HUDEP-2 (cell line): ENCODE measurements at regions not wholly inside any gene's neighbourhood (a gene's known extent, or its start where the extent isn't known, plus 50 kb on each side); places are given as distances from the start of the nearest gene placed in this dataset.
"Not testable (repeated sequence)": the region's sequence is repeated elsewhere in the genome, so short reads cannot be mapped to it uniquely, and the experiment has no call there.

Source experiments
- DNase-seq, 76 experiments: peaks; one replicate each; lab custom pipeline; 2025; ENCODE audit not compliant: unreplicated experiment in 76 of 76; lab: John Stamatoyannopoulos, UW

DNA sequence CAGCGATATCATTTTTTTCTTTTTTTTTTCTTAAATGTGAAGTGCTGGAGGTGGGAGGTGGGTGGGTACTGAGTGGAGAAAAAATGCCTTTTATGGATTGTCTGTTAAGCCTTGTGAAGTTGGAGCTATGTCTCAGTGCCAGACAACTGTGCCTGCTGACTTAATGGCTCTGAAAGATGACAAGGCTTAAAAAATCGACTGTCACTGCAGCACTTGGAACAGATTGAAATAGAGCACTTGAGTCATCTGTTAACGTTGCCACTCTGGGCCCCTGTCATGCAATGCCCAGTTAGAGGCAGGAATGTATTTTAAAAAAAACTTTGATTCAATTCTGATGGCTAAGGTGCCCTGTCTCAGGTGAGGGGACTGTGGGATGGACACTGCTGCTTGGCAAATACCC, 108.2 kb upstream of the HS3ST2 start:
- DNase-seq = no peak

DNA sequence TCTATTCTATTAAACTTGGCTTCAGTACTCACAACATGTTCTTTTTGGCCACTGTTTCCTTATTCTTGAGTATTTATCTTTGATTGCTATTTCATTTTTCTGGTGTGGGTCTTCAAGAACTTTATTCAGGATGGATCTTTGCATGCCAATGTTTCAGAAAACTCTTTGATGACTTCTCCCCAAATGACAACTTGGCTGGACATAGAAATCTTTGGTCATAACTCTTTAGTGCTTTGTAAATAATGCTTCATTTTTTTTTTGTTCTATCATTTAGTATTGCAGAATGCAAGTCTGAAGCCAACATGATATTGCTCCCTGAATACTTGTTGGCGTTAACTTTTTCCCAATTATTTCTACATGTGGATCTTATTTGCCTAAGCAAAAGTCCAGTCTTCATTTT, 103.6 kb upstream of the HS3ST2 start:
- no peak for DNase-seq

DNA sequence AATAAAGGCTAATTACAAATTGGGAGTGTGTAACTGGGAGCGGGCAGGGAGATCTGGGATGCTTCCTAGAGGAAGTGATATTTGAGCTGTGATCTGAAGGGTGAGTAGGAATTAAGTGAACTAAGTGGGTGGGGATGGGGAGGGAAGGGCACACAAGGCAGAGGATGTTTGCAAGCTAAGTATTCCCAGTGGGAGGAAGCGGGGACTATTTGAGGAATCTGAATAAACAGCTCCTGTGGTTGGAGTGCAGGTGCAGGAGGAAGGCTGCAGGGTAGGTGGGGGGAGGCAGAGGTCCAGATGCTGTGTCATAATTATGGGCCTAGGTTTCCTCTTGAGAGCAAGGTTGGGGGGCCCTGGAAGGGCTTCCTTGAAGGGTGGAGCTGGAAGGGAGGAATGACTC, 102.1 kb upstream of the HS3ST2 start:
- no peak for DNase-seq

DNA sequence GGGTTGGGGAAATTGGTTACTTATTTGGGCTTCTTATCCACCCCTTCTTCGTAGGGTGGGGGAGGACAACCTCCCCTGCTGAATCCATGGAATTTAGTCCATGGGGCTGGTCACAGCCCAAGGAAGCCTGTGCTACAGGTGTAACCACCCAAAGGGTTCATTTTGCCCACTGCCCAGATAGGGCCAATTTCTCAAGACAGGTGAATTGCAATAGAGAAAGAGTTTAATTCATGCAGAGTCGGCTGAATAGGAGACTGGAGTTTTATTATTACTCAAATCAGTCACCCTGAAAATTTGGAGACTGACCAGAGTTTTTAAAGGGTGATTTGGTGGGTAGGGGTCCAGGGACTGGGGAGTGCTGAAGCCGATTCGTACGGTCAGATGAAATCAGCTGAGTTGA, 101.5 kb upstream of the HS3ST2 start:
- DNase-seq = no peak

DNA sequence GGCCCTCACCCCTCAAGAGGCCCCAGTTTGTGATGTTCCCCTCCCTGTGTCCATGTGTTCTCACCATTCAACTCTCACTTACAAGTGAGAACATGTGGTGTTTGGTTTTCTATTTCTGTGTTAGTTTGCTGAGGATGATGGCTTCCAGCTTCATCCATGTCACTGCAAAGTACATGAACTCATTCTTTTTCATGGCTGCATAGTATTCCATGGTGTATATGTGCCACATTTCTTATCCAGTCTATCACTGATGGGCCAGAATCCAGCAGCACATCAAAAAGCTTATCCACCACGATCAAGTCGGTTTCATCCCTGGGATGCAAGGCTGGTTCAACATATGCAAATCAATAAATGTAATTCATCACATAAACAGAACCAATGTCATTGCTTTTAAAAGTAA, 95.4 kb upstream of the HS3ST2 start:
- DNase-seq = not testable (repeated sequence)

DNA sequence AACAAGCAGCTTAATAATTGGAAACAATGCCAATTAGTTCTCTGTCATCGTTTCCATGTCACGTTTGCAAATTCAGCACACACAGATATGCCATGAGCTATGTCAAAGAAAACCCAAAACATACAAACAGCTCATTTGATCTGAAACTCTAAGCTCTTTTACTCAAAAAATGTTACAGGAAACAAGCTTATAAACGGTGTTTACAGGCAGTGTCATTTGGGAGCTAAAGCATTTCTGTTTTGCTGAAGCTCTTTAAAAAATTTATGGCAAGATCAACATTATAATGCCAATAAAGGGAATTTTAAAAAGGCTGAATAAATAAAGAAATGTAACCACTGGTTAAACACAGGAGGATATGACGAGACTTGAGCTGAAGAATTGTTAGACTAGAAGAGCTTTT, 94.0 kb upstream of the HS3ST2 start:
- no peak for DNase-seq

DNA sequence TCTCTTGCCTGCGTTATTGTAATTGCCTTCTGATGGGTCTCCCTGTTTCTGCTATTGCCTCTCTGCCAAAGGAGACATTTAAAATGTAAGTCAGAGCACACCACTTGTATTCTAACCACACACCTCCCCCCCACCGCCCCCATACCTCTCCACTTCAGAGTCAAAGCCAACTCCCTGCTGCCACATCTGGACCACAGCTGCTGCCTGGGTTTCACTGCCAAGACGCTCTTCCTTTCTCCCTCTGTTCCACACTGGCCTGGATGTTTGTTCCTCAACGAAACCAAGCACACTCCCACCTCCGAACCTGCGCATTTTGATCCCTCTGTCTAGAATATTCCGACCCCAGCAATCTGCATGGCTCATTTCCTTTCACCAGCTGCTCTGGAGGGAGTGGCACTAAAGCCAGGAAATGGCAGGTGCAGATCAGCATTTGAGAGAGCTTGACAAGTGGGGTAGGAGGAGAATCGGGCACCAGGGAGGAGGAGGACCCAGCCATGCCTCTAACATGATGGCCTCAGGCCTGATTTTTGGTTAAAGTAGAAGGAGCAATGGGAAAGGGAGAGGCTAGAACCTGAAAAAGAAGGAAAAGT, 92.4 kb upstream of the HS3ST2 start:
- no peak for DNase-seq

DNA sequence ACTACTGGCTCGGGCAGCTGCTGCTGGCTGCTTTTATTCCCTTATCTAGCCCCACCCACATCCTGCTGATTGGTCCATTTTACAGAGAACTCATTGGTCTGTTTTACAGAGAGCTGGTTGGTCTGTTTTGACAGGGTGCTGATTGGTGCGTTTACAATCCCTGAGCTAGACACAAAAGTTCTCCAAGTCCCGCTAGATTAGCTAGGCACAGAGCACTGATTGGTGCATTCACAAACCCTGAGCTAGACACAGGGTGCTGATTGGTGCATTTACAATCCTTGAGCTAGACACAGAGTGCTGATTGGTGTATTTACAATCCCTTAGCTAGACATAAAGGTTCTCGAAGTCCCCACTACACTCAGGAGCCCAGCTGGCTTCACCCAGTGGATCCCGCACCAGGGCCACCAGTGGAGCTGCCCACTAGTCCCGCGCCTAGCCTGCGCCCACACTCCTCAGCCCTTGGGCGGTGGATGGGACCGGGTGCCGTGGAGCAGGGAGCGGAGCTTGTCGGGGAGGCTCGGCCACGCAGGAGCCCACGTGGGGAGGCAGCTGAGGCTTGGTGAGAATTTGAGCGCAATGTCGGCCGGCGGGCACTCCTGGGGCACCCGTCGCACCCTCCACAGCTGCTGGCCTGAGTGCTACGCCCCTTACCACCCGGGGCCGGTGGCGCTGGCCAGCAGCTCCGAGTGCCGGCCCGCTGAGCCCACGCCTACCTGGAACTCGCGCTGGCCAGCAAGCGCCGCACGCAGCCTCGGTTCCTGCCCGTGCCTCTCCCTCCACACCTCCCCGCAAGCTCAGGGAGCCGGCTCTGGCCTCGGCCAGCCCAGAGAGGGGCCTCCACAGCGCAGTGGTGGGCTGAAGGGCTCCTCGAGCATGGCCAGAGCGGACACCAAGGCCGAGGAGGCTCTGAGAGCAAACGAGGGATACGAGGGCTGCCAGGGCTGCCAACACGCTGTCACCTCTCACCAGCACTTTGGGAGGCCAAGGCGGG, 91.1 kb upstream of the HS3ST2 start:
- DNase-seq = not testable (repeated sequence)

DNA sequence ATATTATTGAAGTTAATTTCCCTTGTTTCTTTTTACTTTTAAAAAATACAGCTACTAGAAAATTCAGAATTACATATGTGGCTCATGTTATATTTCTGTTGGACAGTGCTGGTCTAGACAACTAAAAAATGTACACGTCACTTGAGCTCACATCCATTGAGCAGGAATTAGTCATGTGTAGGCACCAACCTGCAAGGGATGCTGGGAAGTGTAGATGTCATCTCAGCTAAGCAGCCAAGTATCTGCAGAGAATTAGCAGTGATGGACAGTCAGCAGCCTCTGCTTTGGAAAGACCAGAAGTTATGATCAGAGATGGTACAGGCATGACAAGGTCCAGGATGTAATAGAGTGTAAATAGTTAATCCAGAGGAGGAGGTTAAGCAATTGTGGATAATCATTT, 87.1 kb upstream of the HS3ST2 start:
- DNase-seq = no peak

DNA sequence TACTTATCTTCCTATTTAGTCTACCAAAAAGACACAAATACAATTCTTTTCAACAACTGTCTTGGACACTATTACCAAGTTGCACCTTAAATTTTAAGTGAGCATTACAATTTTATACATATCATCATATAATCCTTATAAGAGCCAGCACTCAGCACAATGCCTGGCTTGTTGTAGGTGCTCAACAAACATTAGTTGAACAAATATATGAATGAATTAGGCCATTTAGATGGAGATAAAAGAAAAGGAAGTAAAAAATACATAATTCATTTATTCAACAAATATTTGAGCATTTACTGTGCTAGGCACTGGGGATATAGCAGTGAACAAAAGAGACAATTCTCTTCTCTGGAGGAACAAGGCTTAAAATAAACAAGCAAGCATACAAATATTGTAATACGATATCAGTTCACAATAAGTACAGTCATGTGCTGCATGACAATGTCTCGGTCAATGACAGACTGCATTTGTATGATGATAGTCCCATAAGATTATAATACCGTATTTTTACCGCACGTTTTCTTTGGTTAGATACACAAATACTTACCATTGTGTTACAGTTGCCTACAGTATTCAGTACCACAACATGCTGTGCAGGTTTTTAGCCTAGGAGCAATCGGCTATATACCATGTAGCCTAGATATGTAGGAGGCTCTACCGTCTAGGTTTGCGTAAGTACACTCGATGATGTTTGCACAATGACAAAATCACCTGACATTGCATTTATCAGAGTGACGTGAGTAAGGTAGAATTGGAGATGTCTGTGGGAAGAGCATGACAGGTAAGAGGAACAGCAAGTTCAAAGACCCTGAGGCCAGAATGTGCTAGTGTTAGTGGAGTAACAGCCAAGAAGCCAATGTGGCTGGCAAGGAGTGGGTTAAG, 86.4 kb upstream of the HS3ST2 start:
- no peak for DNase-seq

DNA sequence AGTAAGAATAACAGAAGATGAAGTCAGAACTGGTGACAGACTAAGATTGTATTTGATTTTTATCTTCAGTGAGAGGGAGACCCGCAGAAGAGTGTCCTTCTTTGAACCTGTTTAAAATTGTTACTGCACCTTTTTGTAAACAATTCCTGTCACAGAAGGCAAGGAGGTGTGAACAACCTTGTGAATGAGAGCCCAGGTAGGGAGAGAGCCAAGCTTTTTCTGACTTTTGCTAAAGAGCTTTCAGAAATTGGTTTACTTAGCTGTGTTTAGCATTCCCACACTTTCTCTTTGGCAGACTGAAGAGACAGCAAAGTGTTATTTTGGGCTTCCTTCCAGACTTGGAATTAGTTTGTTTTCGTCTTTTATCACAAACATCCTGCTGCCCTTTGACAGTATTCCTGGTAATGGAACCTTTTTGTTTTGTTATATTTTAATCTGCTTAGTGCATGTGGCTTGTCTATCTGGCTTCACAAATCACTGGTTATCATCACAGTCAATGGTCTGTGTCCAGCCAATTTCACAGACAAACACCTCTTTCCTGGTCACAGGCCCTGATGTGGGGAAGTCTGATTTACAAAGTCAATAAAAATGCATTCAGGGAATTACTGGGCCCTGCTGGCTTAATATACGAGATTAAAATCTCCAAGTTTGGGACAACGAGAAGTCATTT, 85.7 kb upstream of the HS3ST2 start:
- DNase-seq = no peak

DNA sequence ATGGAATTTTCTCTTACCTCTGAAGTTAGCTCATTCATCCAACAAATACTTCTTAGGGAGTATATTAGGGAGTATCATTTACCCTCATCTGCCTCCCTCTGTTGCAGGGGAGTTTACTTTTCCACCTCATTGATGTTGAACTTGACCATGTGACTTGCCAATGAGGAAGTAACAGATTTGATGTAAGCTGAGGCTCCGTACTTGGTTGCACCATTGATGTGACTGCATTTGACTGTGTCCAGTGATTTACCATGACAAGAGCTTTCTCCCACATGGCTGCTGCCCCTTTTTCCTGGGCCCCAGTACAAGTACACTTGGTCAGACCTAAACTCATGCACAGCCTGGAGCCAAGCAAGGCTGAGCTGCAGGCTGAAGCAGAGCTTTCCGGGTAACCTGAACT, 81.6 kb upstream of the HS3ST2 start:
- no peak for DNase-seq

DNA sequence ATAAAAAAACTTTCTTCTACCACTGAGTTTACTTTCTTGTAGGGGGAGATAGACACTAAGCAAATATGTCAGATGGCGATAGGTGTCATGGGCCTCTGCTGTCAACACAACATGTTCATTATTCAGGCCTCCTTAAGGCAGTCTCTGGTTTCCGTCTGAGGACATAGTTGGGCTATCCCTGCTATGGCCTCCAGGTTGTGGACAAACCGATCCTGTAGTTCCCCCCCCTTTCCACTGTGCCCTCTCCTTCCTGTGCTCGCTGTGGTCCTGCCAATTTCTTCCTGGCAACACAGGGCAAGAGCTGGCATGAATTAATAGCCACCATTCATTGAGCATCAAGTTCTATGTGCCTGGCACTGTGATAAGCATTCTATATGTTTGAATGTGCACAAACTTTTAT, 81.0 kb upstream of the HS3ST2 start:
- DNase-seq = no peak

DNA sequence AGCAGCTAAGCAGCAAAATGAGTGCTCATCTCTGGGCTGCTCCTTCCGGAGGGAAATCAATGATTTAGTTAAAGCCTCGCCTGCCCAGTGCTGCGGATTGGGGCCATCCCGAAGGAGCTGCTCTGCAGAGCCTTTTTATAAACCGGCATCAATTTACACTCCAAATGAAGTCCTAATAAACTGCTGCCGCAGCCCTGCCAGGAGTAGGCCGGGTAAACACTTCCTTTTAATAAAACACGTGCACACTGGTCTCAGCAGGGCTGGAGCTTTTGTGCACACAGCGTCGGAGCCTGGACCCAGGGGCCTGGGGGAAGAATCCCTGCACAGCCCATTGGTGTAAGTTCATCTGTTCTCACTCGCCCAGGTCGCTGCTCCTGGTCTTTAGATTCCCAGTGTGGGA, 79.6 kb upstream of the HS3ST2 start:
- no peak for DNase-seq

DNA sequence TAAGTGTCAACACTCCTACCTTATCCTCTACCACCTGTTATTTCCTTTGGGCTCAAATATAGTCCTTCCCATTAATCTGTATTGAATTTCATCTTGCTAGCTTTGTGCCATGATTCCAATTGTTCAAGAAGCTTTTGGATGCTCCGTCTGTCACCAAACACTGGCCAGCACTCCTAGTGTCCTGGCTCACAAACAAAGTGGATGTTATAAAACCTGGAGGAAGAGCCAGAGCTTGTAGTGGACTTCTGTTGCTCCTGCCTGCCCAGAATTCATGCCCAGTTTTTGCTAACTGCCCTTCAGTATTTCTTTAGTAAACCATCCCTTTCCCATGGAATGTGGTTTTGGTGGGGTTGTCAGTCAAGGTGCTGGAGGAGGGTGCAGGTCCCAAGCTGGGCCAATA, 77.2 kb upstream of the HS3ST2 start:
- no peak for DNase-seq

DNA sequence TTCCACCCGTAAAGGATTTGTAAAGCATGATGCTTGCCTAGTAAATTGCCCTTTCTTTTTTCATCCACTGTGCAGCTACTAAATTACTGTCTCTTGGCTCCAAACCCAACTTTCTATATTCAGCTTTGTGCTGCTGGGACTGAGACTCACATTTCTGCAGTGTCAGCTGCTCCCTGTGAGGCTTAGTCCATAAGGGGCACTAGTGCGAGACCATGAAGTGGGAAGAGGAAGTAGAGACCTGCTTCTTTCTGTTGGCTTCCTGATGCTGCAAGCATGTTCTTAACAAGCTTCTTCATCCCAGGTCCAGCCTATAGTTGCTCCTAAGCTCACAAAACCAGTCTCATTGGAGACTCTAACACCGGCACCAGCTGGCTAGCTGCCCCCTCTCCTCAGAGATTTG, 74.9 kb upstream of the HS3ST2 start:
- DNase-seq = no peak

DNA sequence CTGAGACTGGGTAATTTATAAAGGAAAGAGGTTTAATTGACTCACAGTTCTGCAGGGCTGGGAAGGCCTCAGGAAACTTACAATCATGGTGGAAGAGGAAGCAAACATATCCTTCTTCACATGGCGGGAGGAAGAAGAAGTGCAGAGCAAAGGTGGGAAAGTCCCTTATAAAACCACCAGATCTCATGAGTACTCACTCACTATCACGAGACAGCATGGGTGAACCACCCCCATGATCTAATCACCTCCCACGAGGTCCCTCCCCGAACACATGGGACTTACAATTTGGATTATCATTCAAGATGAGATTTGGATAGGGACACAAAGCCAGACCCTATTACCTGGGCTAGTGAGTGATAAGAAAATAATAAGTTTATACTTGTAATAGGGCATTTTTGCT, 70.6 kb upstream of the HS3ST2 start:
- no peak for DNase-seq

DNA sequence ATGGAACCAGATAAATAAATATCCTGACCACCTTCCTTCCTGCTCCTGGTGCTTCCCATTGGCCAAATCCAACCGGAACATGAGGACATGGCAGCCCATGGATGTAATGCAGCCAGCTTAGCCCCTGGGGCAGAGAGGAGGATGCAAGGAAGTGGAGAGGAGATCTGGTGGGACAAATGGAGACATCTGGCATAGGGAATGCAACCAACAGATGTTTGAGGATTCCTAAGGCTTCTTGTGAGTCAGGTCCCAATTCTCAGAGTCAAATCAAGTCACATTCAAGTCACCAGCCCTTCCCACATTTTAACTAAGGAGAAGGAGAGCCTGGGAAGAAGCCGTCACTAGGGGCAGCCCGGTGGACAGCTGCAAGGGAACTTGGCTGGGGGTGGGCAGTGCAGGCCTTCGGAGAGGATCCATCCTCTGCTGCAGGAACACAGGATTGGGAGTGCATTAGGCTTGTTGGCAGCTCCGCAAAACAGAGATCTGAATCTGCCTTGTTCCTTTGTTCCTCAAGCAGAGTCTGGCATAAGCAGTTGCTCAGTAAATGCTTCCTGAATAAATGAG, 62.8 kb upstream of the HS3ST2 start:
- DNase-seq = no peak

DNA sequence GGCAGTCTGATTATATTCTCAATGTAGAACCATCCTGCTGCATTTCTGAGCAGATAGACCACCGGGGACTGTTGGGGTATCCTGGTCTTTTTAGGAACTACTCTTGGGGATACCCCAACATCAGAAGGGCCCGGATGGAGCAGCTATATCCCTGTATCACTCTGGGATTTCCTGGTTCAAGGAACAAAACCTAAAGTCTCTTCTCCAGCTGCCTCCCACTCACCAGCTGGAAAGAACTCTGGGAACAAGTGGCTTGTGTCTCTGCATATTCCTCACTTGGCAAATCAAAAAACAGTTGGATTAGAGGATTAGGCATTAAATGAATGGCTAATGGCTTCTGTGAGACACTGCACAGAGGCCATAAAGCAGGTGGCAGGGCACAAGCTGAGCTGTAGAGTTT, 62.3 kb upstream of the HS3ST2 start:
- DNase-seq = no peak

DNA sequence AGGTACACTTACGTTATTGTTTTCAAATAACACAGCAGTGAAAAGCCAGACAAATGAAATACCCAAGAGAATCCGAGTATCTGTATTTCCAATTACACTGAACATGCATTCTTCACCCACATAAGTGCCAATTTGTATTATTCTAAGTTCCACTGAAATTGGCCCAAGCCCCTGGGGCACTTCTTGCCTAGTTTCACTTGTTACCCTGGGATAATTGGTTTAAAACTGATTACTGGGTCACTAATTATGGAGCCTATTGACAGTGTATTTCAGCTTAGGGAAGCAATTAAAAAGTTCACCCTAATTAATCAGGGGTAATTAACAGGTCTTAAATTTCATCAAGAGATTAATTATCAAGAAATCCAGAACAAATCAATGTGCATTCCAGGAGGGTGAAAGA, 60.5 kb upstream of the HS3ST2 start:
- no peak for DNase-seq

DNA sequence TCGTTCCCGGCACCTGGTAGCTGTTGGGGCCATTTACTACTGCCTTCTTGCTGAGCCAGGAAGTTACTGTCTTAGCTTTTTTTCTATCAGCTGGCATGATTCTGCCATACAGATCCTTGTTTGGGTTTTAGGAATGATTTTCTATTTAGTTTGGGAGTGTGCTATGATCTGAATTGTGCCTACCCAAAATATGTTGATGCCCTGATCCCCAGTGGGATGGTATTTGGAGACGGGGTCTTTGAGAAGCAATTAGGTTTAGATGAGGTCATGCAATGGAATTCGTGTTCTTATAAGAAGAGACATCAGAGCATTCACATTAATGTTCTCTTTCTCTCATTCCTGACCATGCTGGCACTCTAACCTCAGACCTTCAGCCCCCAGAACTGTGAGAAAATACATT, 59.4 kb upstream of the HS3ST2 start:
- no peak for DNase-seq
